ENCODE measurements at regions not wholly inside any gene's neighbourhood (a gene's known extent, or its start where the extent isn't known, plus 50 kb on each side); places are given as distances from the start of the nearest gene placed in this dataset.

DNA sequence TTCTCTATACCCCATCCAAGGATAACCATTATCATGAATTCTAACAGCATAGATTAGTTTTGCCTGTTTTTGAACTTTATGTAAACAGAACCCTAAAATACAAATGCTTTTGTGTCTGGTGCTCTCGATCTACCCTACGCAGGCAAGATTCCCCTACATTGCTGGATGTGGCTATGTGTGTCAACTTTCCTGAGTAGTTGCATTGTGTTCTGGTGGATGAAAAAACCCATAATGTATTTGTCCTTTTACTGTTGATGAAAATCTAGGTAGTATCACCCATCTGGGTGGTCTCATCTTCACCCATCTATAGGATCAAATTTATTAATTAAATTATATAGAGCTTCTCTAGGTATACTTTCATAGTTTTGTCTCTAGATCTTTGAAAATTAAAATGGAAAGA lies 211.7 kb downstream of the ANKRD60 start:
- H3K27ac ChIP-seq, result peak overlapping the region; percentile 77
- TF ChIP-seq ZFX (IDR thresholded peaks at IDR 0.05; ENCODE audit: borderline replicate concordance), result no peak
- TF ChIP-seq CTCF (IDR thresholded peaks at IDR 0.05), result no peak

DNA sequence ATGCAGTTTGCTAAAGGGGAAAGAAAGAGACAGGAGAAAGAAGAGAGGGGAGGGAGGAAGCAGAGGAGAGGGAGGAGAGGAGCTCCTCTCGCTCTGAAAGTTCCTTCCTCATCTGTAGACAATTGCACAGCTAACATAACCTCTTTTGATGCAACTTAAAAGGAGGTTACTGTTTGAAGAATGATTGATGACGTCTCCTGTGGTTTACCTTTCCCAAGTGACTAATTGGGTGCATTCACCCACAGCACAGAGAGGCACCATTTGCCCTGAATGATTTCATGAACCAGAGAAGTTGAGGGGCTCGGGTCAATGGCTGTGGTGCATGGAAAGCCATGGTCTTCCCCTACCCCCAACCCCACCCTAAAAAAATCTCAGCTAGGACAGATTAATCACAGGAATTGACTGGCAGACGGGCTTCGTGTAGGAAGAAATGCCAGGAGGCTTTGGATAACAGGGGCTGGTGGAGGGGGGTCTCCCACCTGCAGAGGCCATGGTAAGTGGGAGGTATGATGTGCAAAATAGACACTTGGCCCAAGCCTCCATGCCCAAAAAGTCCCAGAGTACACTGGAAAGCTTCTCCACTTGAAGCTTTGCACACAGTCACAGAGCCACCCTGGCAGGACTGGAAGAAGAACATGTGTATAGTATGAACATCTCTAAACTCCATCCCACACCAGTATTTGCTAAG lies 213.7 kb downstream of the ANKRD60 start:
- TF ChIP-seq ZFX (IDR thresholded peaks at IDR 0.05; ENCODE audit: borderline replicate concordance), result no peak
- no peak for TF ChIP-seq CTCF (IDR thresholded peaks at IDR 0.05)
- H3K27ac ChIP-seq, result no peak overlapping the region

GRCh38 chr20:58012731-58013510 lies 215.5 kb downstream of the ANKRD60 start:
- no peak for TF ChIP-seq ZFX (IDR thresholded peaks at IDR 0.05; ENCODE audit: borderline replicate concordance)
- TF ChIP-seq CTCF (IDR thresholded peaks at IDR 0.05), result no peak
- no peak overlapping the region for H3K27ac ChIP-seq

GRCh38 chr20:58011947-58012610 lies 216.4 kb downstream of the ANKRD60 start:
- TF ChIP-seq CTCF (IDR thresholded peaks at IDR 0.05) (no peak), ZFX (IDR thresholded peaks at IDR 0.05; ENCODE audit: borderline replicate concordance) (no peak)
- H3K27ac ChIP-seq, result no peak overlapping the region

GRCh38 chr20:58011106-58011946 lies 217.1 kb downstream of the ANKRD60 start:
- H3K27ac ChIP-seq, result no peak overlapping the region
- no peak for TF ChIP-seq ZFX (IDR thresholded peaks at IDR 0.05; ENCODE audit: borderline replicate concordance)
- TF ChIP-seq CTCF (IDR thresholded peaks at IDR 0.05), result no peak

DNA sequence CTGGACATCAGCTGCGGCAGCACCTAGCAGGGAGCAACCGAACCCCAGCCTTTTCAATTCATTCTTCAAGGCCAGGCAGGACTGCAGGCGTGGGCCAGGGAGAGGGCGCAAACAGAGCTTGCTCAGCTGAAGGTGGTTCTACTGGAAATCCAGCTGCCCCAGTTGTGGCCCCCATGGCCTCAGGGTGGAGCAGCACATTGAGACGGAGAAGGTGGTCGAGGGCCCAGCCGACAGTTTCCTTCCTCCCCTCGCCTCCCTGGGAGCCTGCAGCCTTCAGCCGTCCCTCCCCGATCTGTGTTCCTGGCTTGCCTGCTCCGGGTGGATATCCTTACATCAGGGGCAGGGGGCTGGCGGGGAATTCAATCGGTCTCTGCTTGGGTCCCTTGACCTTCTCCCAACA lies 217.8 kb downstream of the ANKRD60 start:
- no peak overlapping the region for H3K27ac ChIP-seq
- TF ChIP-seq CTCF (IDR thresholded peaks at IDR 0.05), result no peak
- no peak for TF ChIP-seq ZFX (IDR thresholded peaks at IDR 0.05; ENCODE audit: borderline replicate concordance)

Measured in 22Rv1 (cell line).